HG03354 (cell line): ENCODE measurements at regions not wholly inside any gene's neighbourhood (a gene's known extent, or its start where the extent isn't known, plus 50 kb on each side); places are given as distances from the start of the nearest gene placed in this dataset.
"Not testable (repeated sequence)": the region's sequence is repeated elsewhere in the genome, so short reads cannot be mapped to it uniquely, and the experiment has no call there.

ENCODE experiments used
- ATAC-seq: cut with Tn5 transposase; IDR thresholded peaks from one replicate; pipeline ENCODE4 v1.9.1; 2021; ENCODE audit warnings: mild to moderate bottlenecking; ENCODE audit not compliant: unreplicated experiment, poor library complexity, severe bottlenecking

- no peak for ATAC-seq
Observed at GRCh38 chr18:5726011-5726410, 169.3 kb downstream of the TMEM200C start.

- ATAC-seq = no peak
Observed at GRCh38 chr18:5721924-5722323, 173.4 kb downstream of the TMEM200C start.

DNA sequence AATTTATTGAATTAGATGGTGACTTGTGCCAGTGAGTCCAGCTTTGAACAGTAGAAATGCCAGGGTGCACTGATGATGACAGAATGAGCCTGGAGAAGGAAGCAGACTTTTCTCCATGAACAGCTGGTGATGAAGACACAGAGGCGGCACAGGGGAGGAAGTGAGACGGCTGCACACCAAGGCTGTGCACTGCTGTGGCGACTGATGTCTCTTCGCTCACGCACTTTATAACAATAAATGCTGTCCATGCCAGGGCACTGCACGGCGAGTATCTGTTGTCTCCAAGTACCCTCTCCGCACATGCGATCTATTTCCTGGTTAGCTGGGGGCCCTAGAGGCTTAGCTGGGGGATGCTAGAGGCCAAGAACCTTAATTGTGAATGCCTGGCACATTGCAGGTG, 175.2 kb downstream of the TMEM200C start:
- ATAC-seq = no peak

DNA sequence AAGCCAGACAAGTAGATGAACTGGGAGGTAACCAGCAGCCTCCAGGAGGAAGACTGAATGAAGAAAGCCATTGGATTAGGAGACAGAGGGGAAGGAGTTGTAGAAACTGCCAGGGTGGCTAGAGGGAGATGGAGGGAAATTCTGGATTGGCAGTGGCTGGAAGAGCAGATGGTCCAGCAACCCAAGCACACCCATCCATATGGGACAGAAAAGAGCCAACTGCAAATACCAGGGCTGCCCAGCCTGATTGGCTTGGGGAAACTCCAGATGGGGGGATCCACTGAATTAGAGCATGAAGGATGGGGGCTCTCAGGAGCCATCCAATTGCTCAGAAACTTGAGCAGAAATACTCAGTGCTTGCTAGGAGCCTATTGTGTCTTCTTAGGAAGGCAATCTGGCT, 173.5 kb upstream of the EPB41L3 start:
- no peak for ATAC-seq

DNA sequence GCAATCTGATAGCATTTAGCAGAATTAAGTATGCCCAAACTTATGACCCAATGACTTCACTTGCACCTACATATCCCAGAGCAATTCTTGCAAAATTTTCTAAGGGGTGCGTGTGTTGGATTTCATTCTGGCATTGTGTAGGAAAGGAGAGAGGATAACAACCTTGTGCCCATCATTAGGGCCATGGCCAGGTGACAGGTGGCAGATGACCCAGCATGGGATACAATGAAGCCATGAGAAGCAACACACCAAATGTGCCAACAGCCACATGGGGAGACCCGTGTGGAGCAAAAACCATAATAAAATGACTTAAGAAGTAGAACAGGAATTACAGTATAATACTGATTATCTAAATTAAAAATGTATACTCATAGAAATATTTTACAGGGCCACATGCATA, 166.9 kb upstream of the EPB41L3 start:
- no peak for ATAC-seq

GRCh38 chr18:5710235-5710634, 166.4 kb upstream of the EPB41L3 start:
- no peak for ATAC-seq

- ATAC-seq = no peak
Observed at GRCh38 chr18:5709476-5710095, 165.8 kb upstream of the EPB41L3 start.

DNA sequence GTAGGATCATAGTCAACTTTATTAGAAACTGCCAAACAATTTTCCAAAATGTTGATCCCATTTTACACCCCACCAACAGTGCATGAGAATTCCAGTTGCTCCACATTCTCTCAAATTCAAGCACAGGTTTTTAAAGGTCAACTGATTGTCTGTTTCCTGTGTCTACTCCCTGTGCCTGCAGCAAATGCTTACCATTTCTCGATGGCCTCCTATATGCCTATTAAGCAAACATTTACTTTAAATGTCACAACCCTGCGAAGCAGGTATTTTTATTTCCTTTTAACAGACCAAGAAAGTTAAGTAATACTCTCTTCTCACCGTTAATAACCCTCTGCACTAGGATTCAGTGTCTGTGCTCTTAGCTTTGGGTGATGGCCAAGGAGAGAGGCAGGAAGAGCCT, 163.8 kb upstream of the EPB41L3 start:
- no peak for ATAC-seq

DNA sequence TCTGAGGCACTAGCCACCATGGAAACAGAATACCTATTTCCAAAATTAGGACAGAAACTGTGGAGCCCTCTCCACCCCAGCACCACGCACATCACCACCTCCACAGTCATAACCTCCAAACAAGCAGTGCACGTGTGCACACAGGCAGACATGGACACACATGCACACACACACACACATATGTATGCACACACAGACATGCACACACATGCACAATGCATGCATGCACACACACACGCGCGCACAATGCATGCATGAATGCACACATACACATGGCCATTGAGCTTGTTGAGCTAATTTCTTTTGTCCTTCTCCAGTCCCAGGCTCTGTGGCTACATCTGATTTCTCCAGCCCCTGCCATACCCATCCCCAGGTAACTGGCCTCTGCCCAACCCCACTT, 161.6 kb upstream of the EPB41L3 start:
- ATAC-seq = no peak

DNA sequence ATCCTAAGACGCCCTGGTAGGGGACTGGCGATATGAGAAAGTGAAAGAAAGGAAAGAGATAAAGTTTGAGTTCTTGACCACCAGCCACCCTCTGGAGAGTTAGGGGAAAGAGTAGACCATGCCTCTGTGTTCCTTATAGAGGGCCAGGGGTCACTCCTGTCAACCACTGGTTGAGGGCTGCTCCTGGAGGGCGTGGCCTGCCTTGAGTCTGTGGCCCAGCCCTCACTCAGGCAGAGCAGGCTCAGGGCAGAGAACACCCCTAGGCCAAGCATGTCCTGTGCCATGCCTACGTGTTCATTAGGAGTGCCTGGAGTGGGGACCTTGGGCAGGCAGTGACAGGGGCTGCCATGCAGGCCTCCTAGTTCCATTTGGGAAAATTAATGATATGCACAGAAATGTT, 161.1 kb upstream of the EPB41L3 start:
- ATAC-seq = no peak

GRCh38 chr18:5702016-5702415, 158.2 kb upstream of the EPB41L3 start:
- ATAC-seq = not testable (repeated sequence)

DNA sequence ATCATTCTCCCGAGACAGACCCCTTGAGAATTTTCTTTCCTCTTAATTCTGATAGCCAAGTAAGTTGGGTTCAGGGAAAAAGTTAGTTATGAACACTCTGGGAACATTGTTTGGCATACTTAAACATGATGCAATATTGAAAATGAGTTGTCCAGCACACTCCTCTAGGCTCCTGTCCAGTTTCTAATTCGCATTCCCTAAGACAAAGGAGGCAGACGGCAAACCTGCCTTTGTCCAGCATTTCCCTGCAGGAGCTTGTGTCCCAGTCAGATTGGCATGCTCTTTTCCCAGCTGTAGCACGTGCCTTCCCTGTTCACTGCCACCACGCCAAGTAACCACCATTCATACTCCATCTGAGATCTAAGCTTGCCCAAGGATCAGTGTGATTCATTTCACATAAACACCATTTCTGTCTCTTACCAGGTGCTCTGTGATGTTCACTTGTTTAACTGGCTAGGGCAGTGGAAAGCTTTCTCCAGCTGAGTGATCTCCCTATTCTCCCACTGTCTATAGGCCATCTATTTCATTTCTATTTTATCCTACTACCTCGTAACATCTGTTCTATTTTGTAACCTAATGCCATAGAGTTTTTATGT, 150.0 kb upstream of the EPB41L3 start:
- ATAC-seq = no peak

- no peak for ATAC-seq
Observed at GRCh38 chr18:5678779-5679406, 135.1 kb upstream of the EPB41L3 start.

DNA sequence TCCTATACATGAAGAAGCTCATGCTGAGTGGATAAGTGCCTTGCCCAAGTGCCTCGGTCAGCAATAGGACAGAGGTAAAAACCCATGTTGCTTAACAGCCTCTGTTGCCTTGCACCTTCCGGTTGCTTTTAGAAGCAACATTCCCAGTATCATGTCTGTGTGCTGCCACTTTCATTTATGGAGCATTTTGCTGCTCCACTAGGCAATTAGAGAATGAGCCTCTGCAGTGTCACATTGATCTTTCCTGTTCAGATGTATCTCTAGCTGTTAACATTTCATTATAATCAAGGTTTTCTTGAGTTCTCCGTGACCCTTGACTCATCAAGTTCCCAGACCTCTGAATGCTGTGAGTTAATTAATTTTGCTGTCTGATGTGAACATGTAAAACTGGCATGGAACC, 134.5 kb upstream of the EPB41L3 start:
- ATAC-seq = no peak

GRCh38 chr18:5673616-5674015, 129.8 kb upstream of the EPB41L3 start:
- ATAC-seq = no peak

DNA sequence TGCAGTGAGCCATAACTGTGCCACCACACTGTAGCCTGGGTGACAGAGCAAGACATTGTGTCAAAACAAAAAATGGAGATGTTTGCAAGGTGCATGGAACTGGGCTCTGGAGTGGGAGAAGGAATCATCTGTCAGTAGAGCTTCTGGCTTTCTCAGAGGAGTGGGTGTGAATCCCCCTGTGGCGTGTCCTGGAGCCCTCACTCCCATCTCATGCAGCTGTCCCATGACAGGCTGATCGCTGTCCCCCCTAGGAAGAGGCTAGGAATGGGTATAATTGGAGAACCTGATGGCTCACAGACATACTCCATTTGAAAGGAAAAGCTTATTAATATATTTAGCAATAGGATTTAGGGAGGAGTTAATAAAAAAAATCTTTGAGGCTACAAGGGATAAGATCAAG, 125.8 kb upstream of the EPB41L3 start:
- ATAC-seq = no peak

DNA sequence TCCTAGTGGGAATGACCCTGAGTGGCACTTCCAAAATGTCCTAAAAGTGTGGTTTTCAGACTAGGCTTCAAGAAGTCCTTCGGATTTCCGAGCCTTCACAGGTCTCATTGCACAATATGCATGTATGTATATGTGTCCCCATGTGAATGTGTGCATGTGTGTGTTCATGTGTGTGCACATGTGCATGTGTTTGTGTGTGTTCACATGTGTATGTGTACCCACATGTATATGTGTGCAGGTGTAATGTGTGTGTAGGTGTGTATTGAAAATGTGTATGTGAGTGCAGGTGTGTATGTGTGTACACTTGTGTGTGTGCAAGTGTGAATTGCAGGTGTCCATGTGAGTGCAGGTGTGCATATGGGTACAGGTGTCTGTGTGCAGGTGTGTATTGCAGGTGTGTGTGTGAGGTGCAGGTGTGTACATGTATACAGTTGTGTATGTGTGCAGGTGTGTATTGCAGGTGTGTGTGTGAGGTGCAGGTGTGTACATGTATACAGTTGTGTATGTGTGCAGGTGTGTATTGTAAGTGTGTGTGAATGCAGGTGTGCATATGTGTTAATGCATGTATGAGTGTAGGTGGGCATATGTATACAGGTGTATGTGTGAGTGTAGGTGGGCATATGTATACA, 124.4 kb upstream of the EPB41L3 start:
- no peak for ATAC-seq

DNA sequence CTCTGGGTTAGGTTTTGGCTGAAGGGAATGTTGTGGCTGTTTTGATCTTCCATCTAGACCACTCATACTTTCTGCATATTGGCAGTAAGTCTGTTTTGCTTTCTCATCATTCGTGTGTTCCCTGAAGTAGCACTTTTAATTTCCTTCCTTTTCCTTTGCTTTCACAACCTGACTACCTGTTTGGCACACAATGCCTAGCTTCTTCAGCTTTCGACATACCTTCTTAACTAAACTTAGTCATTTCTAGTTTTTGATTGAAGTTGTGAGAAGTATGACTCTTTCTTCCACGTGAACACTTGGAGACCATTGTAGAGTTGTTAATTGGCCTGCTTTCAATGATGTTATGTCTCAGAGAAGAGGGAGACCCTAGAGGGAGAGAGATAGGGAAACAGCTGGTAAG, 123.6 kb upstream of the EPB41L3 start:
- ATAC-seq = no peak

DNA sequence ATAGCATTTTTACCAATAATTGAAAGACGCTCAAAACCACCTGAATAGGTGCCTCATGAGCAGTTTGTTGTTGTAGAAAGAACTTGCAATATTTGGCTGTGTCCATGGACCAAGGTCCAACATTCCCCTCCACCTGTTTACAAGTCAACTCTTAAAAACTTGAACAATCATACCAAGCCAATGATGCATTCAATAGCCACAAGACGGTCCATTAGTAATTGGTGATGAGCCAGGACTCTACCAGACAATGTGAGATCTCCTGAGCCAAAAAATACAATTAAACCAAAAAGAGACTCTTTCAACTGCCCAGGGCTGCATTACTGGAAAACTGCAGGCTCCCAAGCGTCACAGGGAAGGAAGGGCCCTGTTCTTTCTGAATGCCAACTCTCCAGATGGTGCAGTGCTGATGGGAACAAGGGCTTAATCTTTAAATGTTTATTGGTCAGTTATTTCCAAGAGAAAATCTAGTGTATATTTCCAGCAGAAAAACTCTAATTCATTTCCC, 118.8 kb upstream of the EPB41L3 start:
- no peak for ATAC-seq

DNA sequence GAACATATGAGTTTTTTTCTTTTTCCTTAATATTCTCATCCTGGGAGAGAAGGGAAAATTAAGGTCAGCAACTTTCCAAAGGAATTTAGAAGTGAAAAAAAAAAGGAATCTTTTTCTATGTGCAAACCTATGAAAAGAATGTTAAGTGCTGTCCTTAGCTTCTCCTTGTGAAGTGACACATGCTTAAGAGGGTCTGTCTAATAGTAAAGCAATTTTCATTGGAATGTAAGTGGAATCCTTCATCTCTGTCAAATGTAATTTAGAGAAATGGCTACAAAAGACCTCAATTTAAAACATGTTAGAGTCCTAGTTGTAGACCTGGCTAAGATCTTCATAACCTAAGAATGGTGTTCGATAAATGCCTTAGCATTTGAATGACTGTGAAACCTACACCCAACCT, 117.4 kb upstream of the EPB41L3 start:
- ATAC-seq = no peak

GRCh38 chr18:5653802-5654201, 110.0 kb upstream of the EPB41L3 start:
- ATAC-seq = no peak
